GM23338 (cell line): ENCODE measurements at regions not wholly inside any gene's neighbourhood (a gene's known extent, or its start where the extent isn't known, plus 50 kb on each side); places are given as distances from the start of the nearest gene placed in this dataset.

Source experiments
- ATAC-seq: fragments of 200-7000 bp; cut with Tn5 transposase; 3 replicates; pipeline ENCODE4 v1.9.1; 2020
- DNase-seq: peaks from one replicate; pipeline ENCODE4 v3.0.0-alpha.2; 2015; ENCODE audit warnings: low spot score
- H2AFZ ChIP-seq: fragments of 200-600 bp; sonication (generic); 2 replicates; pipeline ENCODE4 v1.8.0; 2016; ENCODE audit warnings: antibody characterized with exemption, mild to moderate bottlenecking, moderate library complexity
- H3F3A ChIP-seq: fragments of 200-600 bp; sonication (generic); replicated peaks from 2 replicates; pipeline ENCODE4 v1.8.0; 2017; ENCODE audit warnings: antibody characterized with exemption, mixed run types, low read depth
- H3K27ac ChIP-seq: fragments of 200-600 bp; sonication (generic); 2 replicates; pipeline ENCODE4 v1.6.1; 2016; ENCODE audit warnings: low read depth
- H3K27me3 ChIP-seq: fragments of 200-600 bp; sonication (generic); 2 replicates; pipeline ENCODE4 v1.8.0; 2016; ENCODE audit warnings: mild to moderate bottlenecking, mixed run types, moderate library complexity; ENCODE audit not compliant: insufficient read depth
- H3K36me3 ChIP-seq: fragments of 200-600 bp; sonication (generic); 2 replicates; pipeline ENCODE4 v1.8.0; 2016; ENCODE audit warnings: mild to moderate bottlenecking; ENCODE audit not compliant: insufficient read depth
- H3K4me1 ChIP-seq: fragments of 200-600 bp; sonication (generic); 2 replicates; pipeline ENCODE4 v1.8.0; 2016; ENCODE audit warnings: mild to moderate bottlenecking, moderate library complexity; ENCODE audit not compliant: insufficient read depth
- H3K4me2 ChIP-seq: fragments of 200-600 bp; sonication (generic); 2 replicates; pipeline ENCODE4 v1.7.1; 2017; ENCODE audit warnings: mixed run types
- H3K4me3 ChIP-seq: fragments of 200-600 bp; sonication (generic); 2 replicates; pipeline ENCODE4 v1.6.1; 2016; ENCODE audit warnings: mixed run types
- H3K79me2 ChIP-seq: fragments of 200-600 bp; sonication (generic); replicated peaks from 2 replicates; pipeline ENCODE4 v1.8.0; 2017; ENCODE audit warnings: mild to moderate bottlenecking; ENCODE audit not compliant: insufficient read depth
- H3K9me2 ChIP-seq: fragments of 200-600 bp; sonication (generic); 2 replicates; pipeline ENCODE4 v1.8.0; 2017; ENCODE audit not compliant: insufficient read depth
- H4K20me1 ChIP-seq: fragments of 200-600 bp; sonication (generic); replicated peaks from 2 replicates; pipeline ENCODE4 v1.8.0; 2017; ENCODE audit warnings: mild to moderate bottlenecking; ENCODE audit not compliant: insufficient read depth
- H3K27ac Mint-ChIP-seq: 2 replicates; pipeline ENCODE4 v1.8.0; 2020; ENCODE audit warnings: inconsistent platforms, mild to moderate bottlenecking, moderate library complexity, mixed read lengths
- H3K27me3 Mint-ChIP-seq: 3 replicates; pipeline ENCODE4 v1.8.0; 2022; ENCODE audit warnings: low read depth, mild to moderate bottlenecking, moderate library complexity, mixed read lengths, inconsistent platforms; ENCODE audit not compliant: insufficient read depth, poor library complexity
- H3K36me3 Mint-ChIP-seq: 3 replicates; pipeline ENCODE4 v1.8.0; 2021; ENCODE audit warnings: low read depth, mild to moderate bottlenecking, inconsistent platforms, moderate library complexity, mixed read lengths
- H3K4me1 Mint-ChIP-seq: 3 replicates; pipeline ENCODE4 v1.8.0; 2020; ENCODE audit warnings: mild to moderate bottlenecking, inconsistent platforms, mixed read lengths
- H3K4me3 Mint-ChIP-seq: 3 replicates; pipeline ENCODE4 v1.8.0; 2021; ENCODE audit warnings: moderate library complexity, mild to moderate bottlenecking, inconsistent platforms, mixed read lengths
- H3K9me3 Mint-ChIP-seq: 3 replicates; pipeline ENCODE4 v1.8.0; 2020; ENCODE audit warnings: moderate library complexity, mild to moderate bottlenecking, inconsistent platforms, mixed read lengths
- CREB1 ChIP-seq: fragments of 250-450 bp; sonication (Bioruptor Pico); IDR thresholded peaks from 2 replicates; pipeline ENCODE4 v1.5.0; 2020; ENCODE audit warnings: low read depth, mild to moderate bottlenecking, moderate library complexity
- CTCF ChIP-seq, 2 experiments: fragments of 200-600 bp in 1 of 2; sonication (generic) in 1 of 2; conservative IDR thresholded peaks; 2 replicates each; pipeline versions ENCODE4 v1.5.1 to v1.6.1; 2016 to 2017; ENCODE audit warnings: antibody characterized with exemption in 2 of 2, low read depth in 2 of 2, mild to moderate bottlenecking in 2 of 2, moderate library complexity in 1 of 2
- ETS1 ChIP-seq: IDR thresholded peaks from 2 replicates; pipeline ENCODE4 v1.6.1; 2016; ENCODE audit warnings: antibody characterized with exemption
- EZH2 ChIP-seq: fragments of 200-600 bp; sonication (generic); IDR thresholded peaks from one replicate; pipeline ENCODE4 v1.8.0; 2017; ENCODE audit warnings: antibody characterized with exemption, mild to moderate bottlenecking, low read depth; ENCODE audit not compliant: unreplicated experiment
- JUNB ChIP-seq: IDR thresholded peaks from one replicate; pipeline ENCODE4 v1.6.1; 2016; ENCODE audit warnings: antibody characterized with exemption; ENCODE audit not compliant: unreplicated experiment
- POLR2AphosphoS5 ChIP-seq: IDR thresholded peaks from 2 replicates; pipeline ENCODE4 v1.6.1; 2016; ENCODE audit warnings: antibody characterized with exemption, low read depth
- REST ChIP-seq: IDR thresholded peaks from one replicate; pipeline ENCODE4 v1.6.1; 2018; ENCODE audit warnings: antibody characterized with exemption; ENCODE audit not compliant: unreplicated experiment
- ZNF114 ChIP-seq: fragments of 250-450 bp; sonication (Bioruptor Pico); IDR thresholded peaks from 2 replicates; pipeline ENCODE4 v1.5.0; 2020; ENCODE audit warnings: mild to moderate bottlenecking, moderate library complexity
- ZNF331 ChIP-seq: fragments of 250-450 bp; sonication (Bioruptor Pico); IDR thresholded peaks from 2 replicates; pipeline ENCODE4 v1.5.0; 2020; ENCODE audit warnings: low read depth, mild to moderate bottlenecking, moderate library complexity
- TF ChIP-seq, protein P1 (sequence below): fragments of 250-450 bp; sonication (Bioruptor Pico); IDR thresholded peaks from 2 replicates; pipeline ENCODE4 v1.5.0; 2020; ENCODE audit warnings: mild to moderate bottlenecking, moderate library complexity

DNA sequence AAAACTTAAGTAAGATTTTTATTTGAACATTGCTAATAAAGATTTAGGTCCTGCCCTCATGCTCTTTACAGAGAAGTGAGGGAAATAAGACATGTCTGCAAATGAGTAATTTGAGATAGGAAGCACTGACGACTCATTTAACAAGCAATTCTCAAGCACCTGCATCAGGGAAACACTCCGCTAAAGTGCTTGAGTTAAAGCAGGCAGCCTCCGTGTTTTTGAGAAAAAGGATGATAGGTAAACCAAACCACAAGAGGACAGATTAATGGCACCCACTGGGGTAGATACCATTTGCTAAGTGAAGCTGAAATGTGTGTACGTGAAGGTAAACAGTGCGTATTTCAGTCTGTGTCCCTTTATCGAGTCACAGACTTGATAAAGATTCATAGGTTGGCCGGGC lies 184.6 kb upstream of the CARD18 start:
- Histone ChIP-seq H3K4me2 (no peak overlapping the region), H3K79me2 (no peaks in the 10 kb centered on the region), H3K9me2 (no peaks in the 10 kb centered on the region), H3K27me3 (no peaks in the 10 kb centered on the region), H3K27ac (no peak overlapping the region), H3K4me1 (no peaks in the 10 kb centered on the region), H3K36me3 (no peaks in the 10 kb centered on the region), H2AFZ (peak overlapping the region; percentile 86; the same call in 1 of the 2 replicates), H4K20me1 (no peaks in the 10 kb centered on the region), H3F3A (no peaks in the 10 kb centered on the region), H3K4me3 (no peak overlapping the region)
- no peak overlapping the region for H3K4me3 Mint-ChIP-seq
- no peak overlapping the region for H3K27ac Mint-ChIP-seq
- TF ChIP-seq POLR2AphosphoS5 = no peak
- H3K9me3 Mint-ChIP-seq = no peaks in the 10 kb centered on the region; the same call in 2 of the 3 replicates
- H3K36me3 Mint-ChIP-seq = no peaks in the 10 kb centered on the region
- no peak for ATAC-seq
- peak; percentile 6 for DNase-seq
- no peaks in the 10 kb centered on the region for H3K27me3 Mint-ChIP-seq
- no peaks in the 10 kb centered on the region for H3K4me1 Mint-ChIP-seq

DNA sequence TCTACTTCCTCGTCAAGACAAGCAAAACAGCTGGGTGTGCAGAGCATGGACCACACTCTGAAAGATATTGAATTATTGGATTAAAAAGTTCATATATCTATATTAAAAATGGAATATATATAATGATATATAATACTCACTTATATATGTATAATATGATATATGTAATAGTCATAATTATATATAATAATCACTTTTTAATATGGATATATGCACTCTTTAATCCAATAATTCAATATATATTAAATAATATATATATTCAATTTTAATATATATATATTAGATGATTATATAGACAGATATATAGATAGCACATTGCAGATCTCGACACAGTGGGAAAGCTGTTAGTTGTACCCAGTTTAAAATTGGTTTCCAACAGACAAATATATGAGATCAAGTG lies 182.1 kb upstream of the CARD18 start:
- no peaks in the 10 kb centered on the region for H3K4me1 ChIP-seq
- no peaks in the 10 kb centered on the region for H3K27me3 ChIP-seq
- no peaks in the 10 kb centered on the region for H4K20me1 ChIP-seq
- Mint-ChIP-seq H3K27ac (no peak overlapping the region), H3K4me1 (no peaks in the 10 kb centered on the region), H3K4me3 (no peak overlapping the region), H3K36me3 (no peaks in the 10 kb centered on the region), H3K27me3 (no peaks in the 10 kb centered on the region), H3K9me3 (no peaks in the 10 kb centered on the region)
- H3K27ac ChIP-seq = no peak overlapping the region
- no peaks in the 10 kb centered on the region for H3K36me3 ChIP-seq
- no peaks in the 10 kb centered on the region for H3K79me2 ChIP-seq
- no peak overlapping the region for H3K4me3 ChIP-seq
- H3F3A ChIP-seq = no peaks in the 10 kb centered on the region
- no peak overlapping the region for H3K4me2 ChIP-seq
- ATAC-seq (no peak), DNase-seq (no peak)
- H2AFZ ChIP-seq = no peak overlapping the region
- no peaks in the 10 kb centered on the region for H3K9me2 ChIP-seq
- no peak for TF ChIP-seq REST
- no peak for TF ChIP-seq CTCF (conservative IDR thresholded peaks at IDR 0.05; ENCODE audit: low read depth in 2 of 2)
- no peak for TF ChIP-seq ZNF114 (CRISPR knock-in tag)
- TF ChIP-seq, protein P1, sequence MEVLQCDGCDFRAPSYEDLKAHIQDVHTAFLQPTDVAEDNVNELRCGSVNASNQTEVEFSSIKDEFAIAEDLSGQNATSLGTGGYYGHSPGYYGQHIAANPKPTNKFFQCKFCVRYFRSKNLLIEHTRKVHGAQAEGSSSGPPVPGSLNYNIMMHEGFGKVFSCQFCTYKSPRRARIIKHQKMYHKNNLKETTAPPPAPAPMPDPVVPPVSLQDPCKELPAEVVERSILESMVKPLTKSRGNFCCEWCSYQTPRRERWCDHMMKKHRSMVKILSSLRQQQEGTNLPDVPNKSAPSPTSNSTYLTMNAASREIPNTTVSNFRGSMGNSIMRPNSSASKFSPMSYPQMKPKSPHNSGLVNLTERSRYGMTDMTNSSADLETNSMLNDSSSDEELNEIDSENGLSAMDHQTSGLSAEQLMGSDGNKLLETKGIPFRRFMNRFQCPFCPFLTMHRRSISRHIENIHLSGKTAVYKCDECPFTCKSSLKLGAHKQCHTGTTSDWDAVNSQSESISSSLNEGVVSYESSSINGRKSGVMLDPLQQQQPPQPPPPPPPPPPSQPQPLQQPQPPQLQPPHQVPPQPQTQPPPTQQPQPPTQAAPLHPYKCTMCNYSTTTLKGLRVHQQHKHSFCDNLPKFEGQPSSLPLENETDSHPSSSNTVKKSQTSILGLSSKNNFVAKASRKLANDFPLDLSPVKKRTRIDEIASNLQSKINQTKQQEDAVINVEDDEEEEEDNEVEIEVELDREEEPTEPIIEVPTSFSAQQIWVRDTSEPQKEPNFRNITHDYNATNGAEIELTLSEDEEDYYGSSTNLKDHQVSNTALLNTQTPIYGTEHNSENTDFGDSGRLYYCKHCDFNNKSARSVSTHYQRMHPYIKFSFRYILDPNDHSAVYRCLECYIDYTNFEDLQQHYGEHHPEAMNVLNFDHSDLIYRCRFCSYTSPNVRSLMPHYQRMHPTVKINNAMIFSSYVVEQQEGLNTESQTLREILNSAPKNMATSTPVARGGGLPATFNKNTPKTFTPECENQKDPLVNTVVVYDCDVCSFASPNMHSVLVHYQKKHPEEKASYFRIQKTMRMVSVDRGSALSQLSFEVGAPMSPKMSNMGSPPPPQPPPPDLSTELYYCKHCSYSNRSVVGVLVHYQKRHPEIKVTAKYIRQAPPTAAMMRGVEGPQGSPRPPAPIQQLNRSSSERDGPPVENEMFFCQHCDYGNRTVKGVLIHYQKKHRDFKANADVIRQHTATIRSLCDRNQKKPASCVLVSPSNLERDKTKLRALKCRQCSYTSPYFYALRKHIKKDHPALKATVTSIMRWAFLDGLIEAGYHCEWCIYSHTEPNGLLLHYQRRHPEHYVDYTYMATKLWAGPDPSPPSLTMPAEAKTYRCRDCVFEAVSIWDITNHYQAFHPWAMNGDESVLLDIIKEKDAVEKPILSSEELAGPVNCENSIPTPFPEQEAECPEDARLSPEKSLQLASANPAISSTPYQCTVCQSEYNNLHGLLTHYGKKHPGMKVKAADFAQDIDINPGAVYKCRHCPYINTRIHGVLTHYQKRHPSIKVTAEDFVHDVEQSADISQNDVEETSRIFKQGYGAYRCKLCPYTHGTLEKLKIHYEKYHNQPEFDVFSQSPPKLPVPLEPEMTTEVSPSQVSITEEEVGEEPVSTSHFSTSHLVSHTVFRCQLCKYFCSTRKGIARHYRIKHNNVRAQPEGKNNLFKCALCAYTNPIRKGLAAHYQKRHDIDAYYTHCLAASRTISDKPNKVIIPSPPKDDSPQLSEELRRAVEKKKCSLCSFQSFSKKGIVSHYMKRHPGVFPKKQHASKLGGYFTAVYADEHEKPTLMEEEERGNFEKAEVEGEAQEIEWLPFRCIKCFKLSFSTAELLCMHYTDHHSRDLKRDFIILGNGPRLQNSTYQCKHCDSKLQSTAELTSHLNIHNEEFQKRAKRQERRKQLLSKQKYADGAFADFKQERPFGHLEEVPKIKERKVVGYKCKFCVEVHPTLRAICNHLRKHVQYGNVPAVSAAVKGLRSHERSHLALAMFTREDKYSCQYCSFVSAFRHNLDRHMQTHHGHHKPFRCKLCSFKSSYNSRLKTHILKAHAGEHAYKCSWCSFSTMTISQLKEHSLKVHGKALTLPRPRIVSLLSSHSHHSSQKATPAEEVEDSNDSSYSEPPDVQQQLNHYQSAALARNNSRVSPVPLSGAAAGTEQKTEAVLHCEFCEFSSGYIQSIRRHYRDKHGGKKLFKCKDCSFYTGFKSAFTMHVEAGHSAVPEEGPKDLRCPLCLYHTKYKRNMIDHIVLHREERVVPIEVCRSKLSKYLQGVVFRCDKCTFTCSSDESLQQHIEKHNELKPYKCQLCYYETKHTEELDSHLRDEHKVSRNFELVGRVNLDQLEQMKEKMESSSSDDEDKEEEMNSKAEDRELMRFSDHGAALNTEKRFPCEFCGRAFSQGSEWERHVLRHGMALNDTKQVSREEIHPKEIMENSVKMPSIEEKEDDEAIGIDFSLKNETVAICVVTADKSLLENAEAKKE (CRISPR knock-in tag) = no peak
- no peak for TF ChIP-seq JUNB
- TF ChIP-seq ZNF331 (CRISPR knock-in tag) = no peak
- no peak for TF ChIP-seq EZH2
- TF ChIP-seq ETS1 = no peak
- no peak for TF ChIP-seq CREB1 (CRISPR knock-in tag)
